SK-N-SH (cell line): ENCODE measurements at regions not wholly inside any gene's neighbourhood (a gene's known extent, or its start where the extent isn't known, plus 50 kb on each side); places are given as distances from the start of the nearest gene placed in this dataset.

Experiments
- CTCF ChIA-PET: fragments of 300-600, 350-600 bp; formaldehyde crosslinking; extraction: SDS; loops from one replicate; lab custom pipeline; 2021; lab: Yijun Ruan, JAX
- POLR2A ChIA-PET: fragments of 350-600 bp; sonication (Branson Sonifier 250); formaldehyde crosslinking; extraction: SDS; loops from one replicate; lab custom pipeline; 2020; ENCODE audit warnings: antibody characterized with exemption, inconsistent platforms; lab: Yijun Ruan, JAX
- DNase-seq: peaks from one replicate; pipeline ENCODE4 v3.0.0; 2012
- H2AFZ ChIP-seq: fragments of 200-600 bp; sonication (generic); 2 replicates; pipeline ENCODE4 v1.8.1; 2016; ENCODE audit warnings: antibody characterized with exemption, mild to moderate bottlenecking, low read depth
- H3F3A ChIP-seq: fragments of 200-600 bp; sonication (generic); replicated peaks from 2 replicates; pipeline ENCODE3; 2016; ENCODE audit warnings: antibody characterized with exemption, mild to moderate bottlenecking; ENCODE audit not compliant: insufficient read depth
- H3K27ac ChIP-seq, 2 experiments: fragments of 200-500 bp in 1 of 2; fragments of 200-600 bp in 1 of 2; sonication (Bioruptor generic) in 1 of 2; sonication (generic), shearing (Covaris generic) in 1 of 2; 2 replicates each; pipeline versions ENCODE4 v1.5.1 to v1.6.1; 2014 to 2016; ENCODE audit warnings: low read depth in 2 of 2, inconsistent platforms in 1 of 2, low read length in 1 of 2, mild to moderate bottlenecking in 1 of 2, mixed read lengths in 1 of 2
- H3K27me3 ChIP-seq: fragments of 200-600 bp; sonication (generic), shearing (Covaris generic); 2 replicates; pipeline ENCODE4 v1.6.1; 2016; ENCODE audit warnings: mixed run types; ENCODE audit not compliant: insufficient read depth
- H3K36me3 ChIP-seq, 2 experiments: fragments of 200-500 bp in 1 of 2; fragments of 200-600 bp in 1 of 2; sonication (Bioruptor generic) in 1 of 2; sonication (generic) in 1 of 2; replicated peaks in 1 of 2; 2 replicates each; pipeline versions ENCODE3 to v1.5.1; 2014 to 2016; ENCODE audit warnings: low read length in 1 of 2, mild to moderate bottlenecking in 1 of 2; ENCODE audit not compliant: insufficient read depth in 2 of 2, control insufficient read depth in 1 of 2
- H3K4me1 ChIP-seq, 2 experiments: fragments of 200-500 bp in 1 of 2; fragments of 200-600 bp in 1 of 2; sonication (Bioruptor generic) in 1 of 2; sonication (generic), shearing (Covaris generic) in 1 of 2; 2 replicates each; pipeline versions ENCODE4 v1.5.1 to v1.6.1; 2014 to 2016; ENCODE audit warnings: low read depth in 1 of 2, low read length in 1 of 2, mixed run types in 1 of 2; ENCODE audit not compliant: insufficient read depth in 2 of 2, control insufficient read depth in 1 of 2
- H3K4me2 ChIP-seq: fragments of 200-600 bp; sonication (generic), shearing (Covaris generic); 2 replicates; pipeline ENCODE4 v1.6.1; 2017; ENCODE audit warnings: mixed run types
- H3K4me3 ChIP-seq, 2 experiments: fragments of 200-500 bp in 1 of 2; fragments of 200-600 bp in 1 of 2; sonication (Bioruptor generic) in 1 of 2; sonication (generic), shearing (Covaris generic) in 1 of 2; 2 replicates each; pipeline versions ENCODE4 v1.5.1 to v1.8.1; 2014 to 2016; ENCODE audit warnings: low read depth in 2 of 2, inconsistent platforms in 1 of 2, low read length in 1 of 2, mild to moderate bottlenecking in 1 of 2, mixed read lengths in 1 of 2, moderate library complexity in 1 of 2
- H3K79me2 ChIP-seq: fragments of 200-600 bp; sonication (generic); 2 replicates; pipeline ENCODE4 v1.8.1; 2017; ENCODE audit warnings: mild to moderate bottlenecking; ENCODE audit not compliant: insufficient read depth
- H3K9ac ChIP-seq: fragments of 200-600 bp; sonication (generic); 2 replicates; pipeline ENCODE4 v1.6.1; 2017; ENCODE audit warnings: mixed run types
- H3K9me2 ChIP-seq: fragments of 200-600 bp; sonication (generic); 2 replicates; pipeline ENCODE4 v1.6.1; 2017; ENCODE audit warnings: mixed run types
- H3K9me3 ChIP-seq: fragments of 200-600 bp; sonication (generic); 2 replicates; pipeline ENCODE4 v1.6.1; 2017; ENCODE audit warnings: mixed run types, mild to moderate bottlenecking, moderate library complexity
- H4K20me1 ChIP-seq: fragments of 200-600 bp; sonication (generic); 2 replicates; pipeline ENCODE4 v1.6.1; 2017; ENCODE audit warnings: mild to moderate bottlenecking, mixed run types; ENCODE audit not compliant: insufficient read depth
- CHD2 ChIP-seq: fragments of 150-350 bp; IDR thresholded peaks from 2 replicates; pipeline ENCODE4 v1.6.1; 2018; ENCODE audit warnings: low read length; ENCODE audit not compliant: partially characterized antibody
- ELF1 ChIP-seq: IDR thresholded peaks from 2 replicates; pipeline ENCODE4 v1.4.0; 2012
- EP300 ChIP-seq, 2 experiments: IDR thresholded peaks; 2 replicates each; pipeline versions ENCODE4 v1.4.0 to v1.6.1; 2012; ENCODE audit warnings: borderline replicate concordance in 1 of 2, low read depth in 1 of 2, low read length in 1 of 2
- EZH2phosphoT487 ChIP-seq: fragments of 200-600 bp; sonication (generic); IDR thresholded peaks from 2 replicates; pipeline ENCODE4 v1.6.1; 2017; ENCODE audit warnings: low read depth, mixed run types, mild to moderate bottlenecking, antibody characterized with exemption, moderate library complexity, borderline replicate concordance
- MXI1 ChIP-seq: IDR thresholded peaks from 2 replicates; pipeline ENCODE4 v1.6.1; 2012; ENCODE audit warnings: mild to moderate bottlenecking, low read depth, low read length, improper control_type of control experiment
- NRF1 ChIP-seq: IDR thresholded peaks from 2 replicates; pipeline ENCODE4 v1.6.1; 2012; ENCODE audit warnings: low read depth, mild to moderate bottlenecking, low read length
- POLR2AphosphoS5 ChIP-seq: IDR thresholded peaks from 2 replicates; pipeline ENCODE4 v1.6.1; 2012; ENCODE audit warnings: low read depth, low read length
- RAD21 ChIP-seq: IDR thresholded peaks from 2 replicates; pipeline ENCODE4 v1.6.1; 2012; ENCODE audit warnings: mild to moderate bottlenecking, low read length
- RCOR1 ChIP-seq: fragments of 150-350 bp; IDR thresholded peaks from 2 replicates; pipeline ENCODE4 v1.6.1; 2017; ENCODE audit warnings: antibody characterized with exemption, low read length
- RFX5 ChIP-seq: IDR thresholded peaks from 2 replicates; pipeline ENCODE4 v1.6.1; 2012; ENCODE audit warnings: mild to moderate bottlenecking, improper control_type of control experiment, low read length
- TCF12 ChIP-seq: IDR thresholded peaks from 2 replicates; pipeline ENCODE4 v1.4.0; 2012
- TEAD4 ChIP-seq: IDR thresholded peaks from 2 replicates; pipeline ENCODE4 v1.4.0; 2012; ENCODE audit warnings: mild to moderate bottlenecking, borderline replicate concordance; ENCODE audit not compliant: insufficient read depth
- ZBTB33 ChIP-seq: IDR thresholded peaks from 2 replicates; pipeline ENCODE4 v1.4.0; 2012; ENCODE audit warnings: low read depth, borderline replicate concordance
- WGBS: methylation state at CpG from one replicate; pipeline ENCODE4 v1.1.6; 2017; ENCODE audit warnings: low lambda C conversion rate; 5-methylcytosine and 5-hydroxymethylcytosine counted together
- TF ChIP-seq, protein P1 (sequence below): IDR thresholded peaks from 2 replicates; pipeline ENCODE4 v1.4.0; 2012; ENCODE audit warnings: low read depth
- TF ChIP-seq, protein P2 (sequence below): fragments of 200-600 bp; sonication (generic); IDR thresholded peaks from 2 replicates; pipeline ENCODE4 v1.6.1; 2017; ENCODE audit warnings: antibody characterized with exemption, mild to moderate bottlenecking, moderate library complexity
- TF ChIP-seq, protein P3 (sequence below): IDR thresholded peaks from 2 replicates; pipeline ENCODE4 v1.4.0; 2012; ENCODE audit warnings: low read depth, borderline replicate concordance

DNA sequence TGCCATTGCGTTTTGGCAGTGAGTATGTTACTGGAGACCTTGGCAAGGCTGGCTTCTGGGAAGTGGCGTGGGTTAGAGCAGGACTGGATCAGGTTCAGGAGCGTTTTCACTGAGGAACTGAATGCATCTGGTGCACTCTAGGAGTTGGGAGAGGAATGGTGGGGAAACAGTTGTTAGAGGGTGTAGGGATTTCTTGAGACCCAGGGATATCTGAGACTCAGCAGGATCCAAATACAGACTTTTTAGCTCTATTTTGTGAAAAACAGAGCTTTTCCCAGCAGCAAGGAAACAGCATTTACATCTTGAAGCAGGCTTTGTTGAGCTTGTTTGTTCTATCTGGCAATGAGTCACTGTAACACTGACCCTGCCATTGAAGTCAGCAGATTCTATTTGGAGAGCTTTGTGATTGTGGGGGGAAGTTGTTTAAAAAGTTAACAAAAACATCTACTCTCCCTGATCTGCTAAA, 56.9 kb upstream of the NRIP1 start:
- H3K9me3 ChIP-seq, result no peaks in the 10 kb centered on the region
- no peak overlapping the region for H3K27ac ChIP-seq
- H3K4me2 ChIP-seq, result no peak overlapping the region
- ChIA-PET CTCF (no interaction called here), POLR2A (no interaction called here)
- TF ChIP-seq, protein P1, sequence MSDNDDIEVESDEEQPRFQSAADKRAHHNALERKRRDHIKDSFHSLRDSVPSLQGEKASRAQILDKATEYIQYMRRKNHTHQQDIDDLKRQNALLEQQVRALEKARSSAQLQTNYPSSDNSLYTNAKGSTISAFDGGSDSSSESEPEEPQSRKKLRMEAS, result no peak
- TF ChIP-seq NRF1 (no peak), RAD21 (no peak), TCF12 (no peak)
- WGBS, result 4% methylated on average over 3 of the region's 3 CpGs
- H3K27me3 ChIP-seq, result no peaks in the 10 kb centered on the region; the same call in 1 of the 2 replicates
- DNase-seq, result no peak
- no peaks in the 10 kb centered on the region for H3K36me3 ChIP-seq
- H3K4me3 ChIP-seq, result no peak overlapping the region
- no peaks in the 10 kb centered on the region for H4K20me1 ChIP-seq
- no peaks in the 10 kb centered on the region for H3F3A ChIP-seq
- no peaks in the 10 kb centered on the region for H3K9me2 ChIP-seq
- H3K4me1 ChIP-seq, result no peaks in the 10 kb centered on the region
- H3K79me2 ChIP-seq, result no peaks in the 10 kb centered on the region
- no peak overlapping the region for H2AFZ ChIP-seq
- no peak overlapping the region for H3K9ac ChIP-seq

- H3K27ac ChIP-seq, result no peak overlapping the region
- DNase-seq, result no peak
- ChIA-PET CTCF (no interaction called here), POLR2A (no interaction called here)
- 1% methylated on average over 4 of the region's 4 CpGs for WGBS
- no peak overlapping the region for H2AFZ ChIP-seq
- no peak overlapping the region for H3K9ac ChIP-seq
- no peak for TF ChIP-seq ELF1
- no peak for TF ChIP-seq RCOR1
- TF ChIP-seq, protein P2, sequence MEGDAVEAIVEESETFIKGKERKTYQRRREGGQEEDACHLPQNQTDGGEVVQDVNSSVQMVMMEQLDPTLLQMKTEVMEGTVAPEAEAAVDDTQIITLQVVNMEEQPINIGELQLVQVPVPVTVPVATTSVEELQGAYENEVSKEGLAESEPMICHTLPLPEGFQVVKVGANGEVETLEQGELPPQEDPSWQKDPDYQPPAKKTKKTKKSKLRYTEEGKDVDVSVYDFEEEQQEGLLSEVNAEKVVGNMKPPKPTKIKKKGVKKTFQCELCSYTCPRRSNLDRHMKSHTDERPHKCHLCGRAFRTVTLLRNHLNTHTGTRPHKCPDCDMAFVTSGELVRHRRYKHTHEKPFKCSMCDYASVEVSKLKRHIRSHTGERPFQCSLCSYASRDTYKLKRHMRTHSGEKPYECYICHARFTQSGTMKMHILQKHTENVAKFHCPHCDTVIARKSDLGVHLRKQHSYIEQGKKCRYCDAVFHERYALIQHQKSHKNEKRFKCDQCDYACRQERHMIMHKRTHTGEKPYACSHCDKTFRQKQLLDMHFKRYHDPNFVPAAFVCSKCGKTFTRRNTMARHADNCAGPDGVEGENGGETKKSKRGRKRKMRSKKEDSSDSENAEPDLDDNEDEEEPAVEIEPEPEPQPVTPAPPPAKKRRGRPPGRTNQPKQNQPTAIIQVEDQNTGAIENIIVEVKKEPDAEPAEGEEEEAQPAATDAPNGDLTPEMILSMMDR, result no peak
- TF ChIP-seq EZH2phosphoT487, result no peak
- no peak for TF ChIP-seq ZBTB33
- TF ChIP-seq EP300 (IDR thresholded peaks at IDR 0.05; ENCODE audit: borderline replicate concordance in 1 of 2, low read depth in 1 of 2, low read length in 1 of 2), result no peak
- TF ChIP-seq, protein P3, sequence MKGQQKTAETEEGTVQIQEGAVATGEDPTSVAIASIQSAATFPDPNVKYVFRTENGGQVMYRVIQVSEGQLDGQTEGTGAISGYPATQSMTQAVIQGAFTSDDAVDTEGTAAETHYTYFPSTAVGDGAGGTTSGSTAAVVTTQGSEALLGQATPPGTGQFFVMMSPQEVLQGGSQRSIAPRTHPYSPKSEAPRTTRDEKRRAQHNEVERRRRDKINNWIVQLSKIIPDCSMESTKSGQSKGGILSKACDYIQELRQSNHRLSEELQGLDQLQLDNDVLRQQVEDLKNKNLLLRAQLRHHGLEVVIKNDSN, result no peak
- no peak for TF ChIP-seq MXI1
- TF ChIP-seq TEAD4, result no peak
- TF ChIP-seq POLR2AphosphoS5, result no peak
- no peak for TF ChIP-seq CHD2
- TF ChIP-seq RFX5, result no peak
- TF ChIP-seq, protein P1, result no peak
- H4K20me1 ChIP-seq, result no peaks in the 10 kb centered on the region
- H3K4me3 ChIP-seq, result no peak overlapping the region
- no peaks in the 10 kb centered on the region for H3F3A ChIP-seq
- H3K79me2 ChIP-seq, result no peaks in the 10 kb centered on the region
- no peaks in the 10 kb centered on the region for H3K36me3 ChIP-seq
- H3K4me2 ChIP-seq, result no peak overlapping the region
- no peaks in the 10 kb centered on the region for H3K9me2 ChIP-seq
- H3K27me3 ChIP-seq, result no peaks in the 10 kb centered on the region; the same call in 1 of the 2 replicates
- H3K9me3 ChIP-seq, result no peaks in the 10 kb centered on the region
- no peaks in the 10 kb centered on the region for H3K4me1 ChIP-seq
Measured at GRCh38 chr21:15122241-15122640, 57.4 kb upstream of the NRIP1 start.
